ENCODE measurements at regions not wholly inside any gene's neighbourhood (a gene's known extent, or its start where the extent isn't known, plus 50 kb on each side); places are given as distances from the start of the nearest gene placed in this dataset.

DNA sequence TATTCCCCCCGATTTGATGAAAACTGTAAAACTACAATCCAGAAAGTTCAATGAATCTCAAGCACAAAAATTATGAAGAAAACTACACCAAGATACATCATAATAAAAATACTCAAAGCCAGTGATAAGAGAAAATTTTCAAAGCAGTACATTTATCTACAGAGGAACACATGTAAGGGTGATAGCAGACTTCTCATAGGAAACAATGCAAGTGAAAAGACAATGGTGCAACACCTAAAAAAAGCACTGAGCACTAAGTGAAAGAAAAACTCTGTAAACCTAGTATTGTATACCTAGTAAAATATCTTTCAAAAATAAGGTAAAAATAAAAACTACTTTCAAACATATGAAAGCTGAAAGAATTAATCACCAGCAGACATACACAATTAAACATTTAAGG lies 76.1 kb upstream of the IRF2BP2 start:
- DNase-seq (ENCODE audit: low spot score) (no peak), ATAC-seq (no peak)
- intact Hi-C loops (cut with DNase I), result no loop called here

DNA sequence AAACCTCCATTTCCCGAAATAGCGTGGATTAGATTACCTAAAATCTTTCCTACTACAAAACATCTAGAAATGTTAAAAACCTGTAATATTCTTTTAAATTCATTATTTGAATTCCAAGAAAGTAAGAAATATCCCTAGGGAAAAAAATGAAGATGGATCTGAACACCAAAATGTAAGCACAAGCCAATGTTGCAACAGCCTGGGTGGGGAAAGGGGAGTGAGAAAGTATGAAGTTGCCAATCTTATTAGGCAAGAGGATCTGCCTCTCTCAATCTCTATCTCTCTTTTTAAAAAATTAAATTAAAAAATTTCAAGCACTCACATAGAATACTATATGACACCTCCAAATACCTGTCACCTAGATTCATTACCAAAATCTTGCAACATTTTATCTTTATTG lies 74.9 kb upstream of the IRF2BP2 start:
- DNase-seq (ENCODE audit: low spot score) (no peak), ATAC-seq (peak; percentile 84)
- intact Hi-C loops (cut with DNase I), result no loop called here

DNA sequence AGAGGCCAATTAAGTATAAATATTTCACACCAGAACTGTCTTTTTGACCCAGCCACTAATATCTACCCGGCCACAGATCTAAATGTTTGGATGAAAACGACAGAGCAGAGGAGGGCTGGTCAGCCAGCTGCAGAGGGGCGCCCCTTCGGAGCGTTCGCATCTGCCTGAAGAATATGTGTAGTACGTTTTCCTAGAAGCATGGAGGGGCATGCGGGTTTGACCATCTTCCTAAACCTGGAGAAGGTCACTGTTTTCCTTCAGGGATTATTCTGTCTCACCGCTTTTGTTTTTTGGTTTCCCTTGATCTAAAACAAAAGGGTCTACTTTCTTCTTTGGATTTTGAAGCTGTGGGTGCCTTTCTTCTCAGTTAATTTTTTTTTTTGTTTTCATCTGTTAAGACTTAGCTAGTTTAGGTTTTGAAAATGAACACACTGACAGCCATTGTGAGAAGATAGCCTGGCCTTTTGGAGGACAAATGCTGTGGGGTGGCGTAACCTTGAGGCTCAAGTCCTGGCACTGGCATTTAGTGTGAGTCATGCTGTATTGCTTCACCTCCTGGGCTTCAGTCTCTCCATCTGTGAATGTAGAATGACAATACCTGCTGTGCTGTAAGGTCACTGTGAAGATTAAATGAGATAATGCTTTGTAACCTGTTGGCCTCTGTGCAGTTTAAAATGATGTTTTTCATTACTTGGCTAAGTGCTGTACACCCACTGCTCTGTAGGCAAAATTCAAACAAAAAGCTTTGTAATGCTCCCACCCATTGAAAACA lies 74.1 kb upstream of the IRF2BP2 start:
- no peak for DNase-seq (ENCODE audit: low spot score)
- peak; percentile 98 for ATAC-seq
- intact Hi-C loops (cut with DNase I), result no loop called here

- no peak for DNase-seq (ENCODE audit: low spot score)
- intact Hi-C loops (cut with DNase I), result no loop called here
- ATAC-seq, result peak; percentile 75
Observed at GRCh38 chr1:234683127-234683860, 73.3 kb upstream of the IRF2BP2 start.

GRCh38 chr1:234681990-234682389 lies 72.0 kb upstream of the IRF2BP2 start:
- ATAC-seq (no peak), DNase-seq (ENCODE audit: low spot score) (no peak)
- intact Hi-C loops (cut with DNase I), result no loop called here

DNA sequence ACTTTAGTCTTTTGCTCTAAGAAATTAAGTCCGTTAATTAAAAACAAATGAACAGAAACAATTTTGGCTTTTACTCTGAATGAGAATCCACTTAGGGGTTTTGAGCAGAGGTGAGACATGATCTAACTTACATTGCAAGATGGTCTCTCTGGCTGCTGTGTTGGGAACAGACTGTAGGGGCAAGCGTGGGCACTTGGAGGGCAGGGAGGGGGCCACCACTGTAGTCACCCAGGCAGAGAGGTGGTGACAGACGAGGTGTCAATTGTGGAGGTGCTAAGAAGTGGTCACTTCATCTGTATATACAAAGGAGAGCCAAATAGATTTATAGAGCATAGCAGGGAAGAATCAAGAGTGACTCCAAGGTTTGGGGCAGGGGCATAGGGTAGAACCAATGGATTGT lies 71.1 kb upstream of the IRF2BP2 start:
- no peak for ATAC-seq
- intact Hi-C loops (cut with DNase I), result no loop called here
- no peak for DNase-seq (ENCODE audit: low spot score)

DNA sequence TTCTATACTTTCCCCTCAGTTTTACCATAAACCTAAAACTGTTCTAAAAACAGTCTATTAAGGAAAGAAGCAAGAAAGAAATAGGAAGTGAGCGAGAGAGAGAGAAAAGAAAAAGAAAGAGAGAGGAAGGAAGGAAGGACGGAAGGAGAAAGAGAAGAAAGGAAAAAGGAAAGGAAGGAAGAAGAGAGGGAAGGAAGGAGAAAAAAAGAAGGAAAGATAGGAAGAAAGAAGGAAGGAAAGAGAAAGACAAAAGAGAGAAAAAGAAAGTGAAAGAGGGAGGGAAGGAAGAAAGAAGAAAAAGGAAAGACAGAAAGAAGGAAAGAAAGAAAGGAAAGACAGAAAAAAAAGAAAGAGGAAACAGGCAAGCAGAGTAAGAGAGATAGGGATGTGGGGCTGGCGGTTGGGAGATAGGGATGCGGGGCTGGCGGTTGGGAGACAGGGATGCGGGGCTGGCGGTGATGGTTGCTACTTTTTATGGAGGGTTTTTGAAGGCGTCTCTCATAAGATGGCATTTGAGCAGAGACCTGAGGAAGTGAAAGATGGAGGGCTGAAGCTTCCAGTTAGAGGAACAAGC lies 70.4 kb upstream of the IRF2BP2 start:
- DNase-seq (ENCODE audit: low spot score) (no peak), ATAC-seq (no peak)
- intact Hi-C loops (cut with DNase I), result no loop called here

DNA sequence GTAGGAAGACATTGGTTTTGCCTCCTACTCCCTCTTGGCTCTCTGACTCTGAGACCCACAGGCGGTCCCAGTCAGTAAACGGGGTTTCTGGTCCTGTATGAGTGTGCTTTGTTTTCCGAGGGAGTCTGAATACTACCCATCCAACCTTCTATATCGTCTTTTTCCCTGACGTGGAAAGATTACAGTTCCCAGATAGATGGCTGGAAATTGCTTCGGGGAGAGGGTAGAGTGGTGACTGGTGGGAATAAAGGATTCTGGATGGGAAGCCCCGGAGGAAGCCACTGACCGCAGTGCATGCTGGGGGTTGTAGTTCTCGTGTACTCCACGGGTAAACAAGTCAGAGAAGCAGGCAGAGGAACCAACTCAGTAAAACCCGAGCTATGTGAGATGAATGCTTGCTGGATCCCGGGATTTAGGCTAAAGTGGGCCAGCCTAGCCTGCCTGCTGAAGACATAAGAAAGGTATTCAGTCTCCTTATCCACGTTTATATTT lies 66.2 kb upstream of the IRF2BP2 start:
- peak; percentile 94 for ATAC-seq
- intact Hi-C loops (cut with DNase I), result no loop called here
- peak; percentile 92 for DNase-seq (ENCODE audit: low spot score)

- DNase-seq (ENCODE audit: low spot score) (no peak), ATAC-seq (peak; percentile 27)
- intact Hi-C loops (cut with DNase I), result no loop called here
Observed at GRCh38 chr1:234675572-234675971, 65.6 kb upstream of the IRF2BP2 start.

DNA sequence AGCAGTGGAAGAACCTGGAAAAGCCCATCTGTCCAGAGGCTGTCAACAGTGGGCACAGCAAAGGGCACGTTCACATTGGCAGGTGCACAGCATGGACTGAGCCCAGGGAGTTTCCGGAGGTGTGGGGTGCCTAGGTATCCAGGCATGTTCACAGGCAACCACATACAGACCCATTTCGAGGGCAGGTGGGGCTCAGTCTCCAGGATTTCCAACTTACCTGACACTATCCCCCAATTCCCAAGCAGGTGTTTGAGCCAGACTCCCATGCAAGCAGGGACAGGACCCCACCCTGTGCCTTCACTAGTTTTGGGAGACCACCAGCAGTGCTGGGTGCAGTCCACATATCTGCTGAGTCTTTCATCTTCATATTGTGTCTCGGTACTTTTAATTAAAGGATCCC lies 65.0 kb upstream of the IRF2BP2 start:
- DNase-seq (ENCODE audit: low spot score) (no peak), ATAC-seq (no peak)
- intact Hi-C loops (cut with DNase I), result no loop called here

- ATAC-seq, result no peak
- no peak for DNase-seq (ENCODE audit: low spot score)
- intact Hi-C loops (cut with DNase I), result no loop called here
Observed at GRCh38 chr1:234674218-234674815, 64.3 kb upstream of the IRF2BP2 start.

- intact Hi-C loops (cut with DNase I), result no loop called here
- ATAC-seq, result no peak
- no peak for DNase-seq (ENCODE audit: low spot score)
Observed at GRCh38 chr1:234672349-234673135, 62.6 kb upstream of the IRF2BP2 start.

DNA sequence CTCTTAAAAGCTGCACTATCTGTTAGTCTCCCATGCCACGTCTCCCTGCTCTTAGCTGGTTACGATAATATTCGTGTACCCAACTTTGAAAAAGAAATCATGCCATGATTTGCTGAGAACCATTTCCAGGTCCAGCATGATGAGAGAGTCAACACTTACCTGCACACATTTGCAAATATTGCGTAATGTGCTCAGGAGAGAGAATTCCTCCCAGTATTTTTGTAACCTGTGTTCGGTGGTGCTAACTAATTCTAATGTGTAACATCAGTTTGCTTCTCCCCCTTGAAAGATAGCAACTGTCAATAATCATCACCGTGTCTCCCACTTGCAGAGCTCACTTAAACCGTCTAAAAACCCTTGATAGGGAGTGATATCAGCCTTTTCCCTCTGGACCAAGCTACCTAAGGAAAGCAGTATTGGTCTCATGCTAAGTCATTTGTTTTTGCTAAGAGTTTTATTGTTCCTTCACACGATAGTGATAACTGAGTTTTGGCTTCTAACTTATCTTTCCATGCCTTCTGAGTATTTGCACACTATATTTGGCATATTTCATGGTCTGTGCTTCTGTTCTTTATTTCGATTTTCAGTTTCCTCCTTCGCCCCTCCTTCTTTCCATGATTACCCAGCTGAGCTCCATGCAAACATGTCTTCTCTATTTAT lies 61.1 kb upstream of the IRF2BP2 start:
- intact Hi-C loops (cut with DNase I), result no loop called here
- ATAC-seq, result no peak
- DNase-seq (ENCODE audit: low spot score), result no peak

- intact Hi-C loops (cut with DNase I), result no loop called here
- no peak for ATAC-seq
Observed at GRCh38 chr1:234669499-234669898, 59.5 kb upstream of the IRF2BP2 start.

DNA sequence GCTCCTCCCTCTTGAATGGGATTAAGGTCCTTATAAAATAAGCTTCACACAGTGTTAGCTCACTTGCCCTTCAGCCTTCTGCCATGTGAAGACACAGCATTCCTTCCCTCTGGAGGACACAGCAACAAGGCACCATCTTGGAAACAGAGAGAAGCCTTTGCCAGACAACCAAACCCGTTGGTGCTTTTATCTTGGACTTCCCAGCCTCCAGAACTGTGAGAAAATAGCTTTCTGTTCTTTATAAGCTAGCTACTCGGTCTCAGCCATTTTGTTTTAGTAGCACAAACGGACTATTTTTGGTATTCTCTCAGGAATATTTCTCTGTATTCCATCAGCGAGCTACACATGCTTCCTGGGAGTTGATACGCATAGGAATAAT lies 58.6 kb upstream of the IRF2BP2 start:
- intact Hi-C loops (cut with DNase I), result no loop called here
- DNase-seq (ENCODE audit: low spot score) (no peak), ATAC-seq (no peak)

More at GRCh38 chr1:234669499-234669898, 59.5 kb upstream of the IRF2BP2 start:
- no peak for DNase-seq (ENCODE audit: low spot score)

DNA sequence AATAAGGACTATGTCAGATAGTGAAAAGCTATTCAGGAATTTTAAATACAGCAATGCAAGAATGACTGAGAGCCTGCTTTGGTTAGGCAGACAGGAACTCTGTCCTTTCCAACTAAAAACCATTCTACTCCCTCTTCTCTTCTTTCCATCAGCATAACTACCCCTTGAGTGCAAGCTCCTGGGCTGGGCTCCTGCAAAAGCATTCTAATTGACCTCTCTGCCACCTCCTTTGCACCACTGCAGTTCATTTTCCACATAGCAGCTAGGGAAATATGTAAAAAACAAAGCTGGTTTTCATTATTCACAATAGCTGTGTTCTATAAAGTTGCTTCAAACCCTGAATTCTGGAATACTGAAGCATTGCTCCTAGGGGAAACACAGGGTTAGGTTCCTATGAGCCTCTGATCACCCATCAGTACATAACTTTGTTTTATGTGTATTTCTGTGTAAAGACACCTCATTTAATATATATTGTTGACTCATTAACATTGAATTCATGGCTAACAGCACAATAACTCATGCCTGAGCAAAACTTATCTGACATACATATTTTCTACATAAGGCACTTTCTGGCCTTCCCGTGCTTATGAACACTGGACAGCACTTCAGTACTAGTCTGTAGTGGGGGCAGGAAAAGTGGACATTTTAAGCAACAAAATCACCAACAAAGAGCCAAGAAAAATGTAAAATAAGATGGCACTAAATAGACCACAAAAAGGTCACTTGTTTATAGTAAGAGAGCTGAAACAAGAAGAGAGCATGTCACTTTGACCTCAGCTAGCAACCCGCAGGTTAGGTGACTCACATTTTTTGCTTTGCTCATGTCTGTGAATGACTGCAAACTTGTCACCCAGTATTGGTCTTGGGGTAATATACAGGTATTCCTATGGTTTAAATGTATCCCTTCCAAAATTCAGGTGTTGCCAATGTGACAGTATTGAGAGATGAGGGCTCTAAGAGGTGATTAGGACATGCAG lies 57.9 kb upstream of the IRF2BP2 start:
- DNase-seq (ENCODE audit: low spot score), result no peak
- intact Hi-C loops (cut with DNase I), result no loop called here
- ATAC-seq, result no peak

DNA sequence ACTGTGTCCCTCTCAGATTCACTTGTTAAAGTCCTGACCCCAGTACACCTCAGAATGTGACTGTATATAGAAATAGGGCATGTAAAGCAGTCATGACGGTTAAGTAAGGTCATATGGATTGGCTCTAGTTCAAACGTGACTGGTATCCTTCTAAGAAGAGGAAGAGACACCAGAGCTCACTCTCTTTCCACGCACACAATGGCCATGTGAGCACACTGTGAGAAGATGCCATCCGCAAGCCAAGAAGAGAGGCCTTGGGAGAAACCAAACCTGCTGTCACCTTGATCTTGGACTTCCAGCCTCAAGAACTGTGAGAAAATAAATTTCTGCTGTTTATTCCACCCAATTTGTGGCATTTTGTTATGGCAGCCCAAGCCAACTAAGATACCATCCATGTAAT lies 56.8 kb upstream of the IRF2BP2 start:
- intact Hi-C loops (cut with DNase I), result no loop called here
- ATAC-seq, result peak; percentile 51
- no peak for DNase-seq (ENCODE audit: low spot score)

Data from sciatic nerve (tissue), 2 donors.